K562 (cell line): ENCODE measurements at regions not wholly inside any gene's neighbourhood (a gene's known extent, or its start where the extent isn't known, plus 50 kb on each side); places are given as distances from the start of the nearest gene placed in this dataset.

Experiments
- ATAC-seq: fragments of 200-7000 bp; cut with Tn5 transposase; 3 replicates; pipeline ENCODE4 v1.9.1; 2020; ENCODE audit warnings: moderate library complexity
- BruUV-seq: library from RNA; stranded (reverse); fragments of 400-500 nt; replicated peaks from 2 replicates; lab custom pipeline; 2021; lab: Mats Ljungman, UMichigan
- CTCF ChIA-PET: fragments of 300-600 bp; formaldehyde crosslinking; extraction: SDS; loops from one replicate; lab custom pipeline; 2021; ENCODE audit warnings: low intra/inter-chr PET ratio; lab: Yijun Ruan, JAX
- POLR2A ChIA-PET: fragments of 300-600, 350-650 bp; sonication (Branson Sonifier 250); formaldehyde crosslinking; extraction: SDS; loops from one replicate; lab custom pipeline; 2021; ENCODE audit warnings: antibody characterized with exemption, inconsistent platforms; lab: Yijun Ruan, JAX
- DNase-seq, 4 experiments: peaks; one replicate each; pipeline versions ENCODE4 v3.0.0 to v3.0.0-alpha.2; 2011 to 2018; ENCODE audit warnings: low spot score in 3 of 4, mixed read lengths in 3 of 4; ENCODE audit errors: extremely low read depth in 1 of 4
- FAIRE-seq: peaks from 2 replicates; lab custom pipeline; 2011; peaks lifted over from hg19 to GRCh38; lab: Jason Lieb, UNC
- H2AFZ ChIP-seq: 2 replicates; pipeline ENCODE4 v1.6.0; 2011; ENCODE audit warnings: low read depth, low read length, control low read depth, inconsistent platforms
- H3K27ac ChIP-seq: fragments of 200-600 bp; 3 replicates; pipeline ENCODE4 v1.8.0; 2011; ENCODE audit warnings: low read depth, mild to moderate bottlenecking, control low read depth, inconsistent platforms, low read length, moderate library complexity, mixed read lengths; ENCODE audit errors: extremely low read depth
- H3K27me3 ChIP-seq, 2 experiments: fragments of 300-600 bp in 1 of 2; 2 replicates in 1 of 2; 3 replicates in 1 of 2; pipeline versions ENCODE4 v1.6.0 to v1.8.0; 2011; ENCODE audit warnings: inconsistent platforms in 2 of 2, low read length in 2 of 2, mild to moderate bottlenecking in 1 of 2, mixed read lengths in 1 of 2, moderate library complexity in 1 of 2; ENCODE audit not compliant: control insufficient read depth in 2 of 2, insufficient read depth in 2 of 2
- H3K36me3 ChIP-seq: fragments of 300-600 bp; 3 replicates; pipeline ENCODE4 v1.8.0; 2011; ENCODE audit warnings: mild to moderate bottlenecking, low read length, inconsistent platforms; ENCODE audit not compliant: control insufficient read depth, insufficient read depth
- H3K4me1 ChIP-seq, 2 experiments: fragments of 200-600 bp in 1 of 2; replicated peaks in 1 of 2; 2 replicates in 1 of 2; 3 replicates in 1 of 2; pipeline versions ENCODE4 v1.5.1 to v1.8.0; 2011; ENCODE audit warnings: inconsistent platforms in 2 of 2, low read length in 2 of 2, mild to moderate bottlenecking in 1 of 2, mixed read lengths in 1 of 2, moderate library complexity in 1 of 2; ENCODE audit not compliant: control insufficient read depth in 2 of 2, insufficient read depth in 2 of 2
- H3K4me2 ChIP-seq: 2 replicates; pipeline ENCODE4 v1.6.1; 2011; ENCODE audit warnings: low read length, control low read depth, inconsistent platforms, mixed read lengths; ENCODE audit not compliant: insufficient read depth
- H3K4me3 ChIP-seq: fragments of 200-600 bp; sonication (generic), shearing (Covaris generic); 2 replicates; pipeline ENCODE4 v1.5.1; 2016; ENCODE audit warnings: control low read depth, inconsistent platforms
- H3K79me2 ChIP-seq: fragments of 200-600 bp; 3 replicates; pipeline ENCODE4 v1.8.0; 2011; ENCODE audit warnings: low read length, inconsistent platforms; ENCODE audit not compliant: control insufficient read depth, insufficient read depth
- H3K9ac ChIP-seq, 2 experiments: 2 replicates each; pipeline versions ENCODE4 v1.6.0 to v1.6.1; 2011; ENCODE audit warnings: low read depth in 2 of 2, low read length in 2 of 2, control low read depth in 1 of 2, inconsistent platforms in 1 of 2, mild to moderate bottlenecking in 1 of 2, mixed read lengths in 1 of 2; ENCODE audit not compliant: insufficient read depth in 1 of 2
- H3K9me1 ChIP-seq: one replicate; pipeline ENCODE4 v1.6.0; 2011; ENCODE audit warnings: inconsistent platforms, mild to moderate bottlenecking, low read length, moderate library complexity; ENCODE audit not compliant: control insufficient read depth, insufficient read depth
- H3K9me3 ChIP-seq: replicated peaks from 2 replicates; pipeline ENCODE4 v1.5.1; 2011; ENCODE audit warnings: low read depth, low read length, inconsistent platforms; ENCODE audit not compliant: control insufficient read depth, insufficient read depth
- H4K20me1 ChIP-seq: replicated peaks from 2 replicates; pipeline ENCODE4 v1.6.1; 2011; ENCODE audit warnings: low read length, inconsistent platforms, mixed read lengths; ENCODE audit not compliant: control insufficient read depth, insufficient read depth
- ERF ChIP-seq: fragments of 450-650 bp; formaldehyde crosslinking; IDR thresholded peaks from 2 replicates; pipeline ENCODE4 v1.4.0; 2020; ENCODE audit warnings: mild to moderate bottlenecking, mixed read lengths
- LEF1 ChIP-seq: fragments of 450-650 bp; IDR thresholded peaks from 2 replicates; pipeline ENCODE4 v1.6.1; 2016; ENCODE audit warnings: mild to moderate bottlenecking
- MEF2A ChIP-seq: IDR thresholded peaks from 2 replicates; pipeline ENCODE4 v1.6.1; 2011; ENCODE audit warnings: low read depth, mild to moderate bottlenecking, low read length, moderate library complexity; ENCODE audit not compliant: control insufficient read depth
- ZBTB17 ChIP-seq: fragments of 450-650 bp; formaldehyde crosslinking; IDR thresholded peaks from 2 replicates; pipeline ENCODE4 v1.4.0; 2020; ENCODE audit warnings: mild to moderate bottlenecking
- ZNF583 ChIP-seq: fragments of 250-450 bp; sonication (Bioruptor Pico); IDR thresholded peaks from 2 replicates; pipeline ENCODE4 v1.4.0; 2020
- WGBS: fragments of 100-300 bp; shearing (Covaris generic); methylation state at CpG from one replicate; pipeline ENCODE4 v1.1.6; 2016; ENCODE audit warnings: low coverage, mixed read lengths; ENCODE audit not compliant: insufficient coverage; ENCODE audit errors: missing lambda C conversion rate; 5-methylcytosine and 5-hydroxymethylcytosine counted together
- in situ Hi-C: fragments of 300-500 bp; cut with MboI; formaldehyde crosslinking; loops from 4 replicates; pipeline ENCODE4 v1.15.0; 2018; ENCODE audit warnings: inconsistent platforms, mixed read lengths
- intact Hi-C: fragments of 100-400 bp; cut with micrococcal nuclease; formaldehyde crosslinking; loops from 2 replicates; pipeline ENCODE4 v1.14.2; 2022
- TF ChIP-seq, protein P1 (sequence below), 2 experiments: IDR thresholded peaks in 1 of 2; conservative IDR thresholded peaks in 1 of 2; 2 replicates each; pipeline ENCODE4 v1.6.1; 2016; ENCODE audit warnings: low read depth in 2 of 2, mild to moderate bottlenecking in 1 of 2, missing compliant biosample characterization in 1 of 2, missing genetic modification characterization in 1 of 2, moderate library complexity in 1 of 2
- TF ChIP-seq, protein P2 (sequence below): sonication (generic); formaldehyde crosslinking; IDR thresholded peaks from 2 replicates; pipeline ENCODE4 v1.4.0; 2020; ENCODE audit warnings: mild to moderate bottlenecking, missing genetic modification reagents
- TF ChIP-seq, protein P3 (sequence below): sonication (generic); formaldehyde crosslinking; IDR thresholded peaks from 2 replicates; pipeline ENCODE4 v1.8.0; 2022; ENCODE audit warnings: missing genetic modification reagents, mild to moderate bottlenecking, moderate library complexity, borderline replicate concordance
- TF ChIP-seq, protein P4 (sequence below): fragments of 250-450 bp; sonication (Bioruptor Pico); IDR thresholded peaks from 2 replicates; pipeline ENCODE4 v1.4.0; 2020; ENCODE audit warnings: borderline replicate concordance

DNA sequence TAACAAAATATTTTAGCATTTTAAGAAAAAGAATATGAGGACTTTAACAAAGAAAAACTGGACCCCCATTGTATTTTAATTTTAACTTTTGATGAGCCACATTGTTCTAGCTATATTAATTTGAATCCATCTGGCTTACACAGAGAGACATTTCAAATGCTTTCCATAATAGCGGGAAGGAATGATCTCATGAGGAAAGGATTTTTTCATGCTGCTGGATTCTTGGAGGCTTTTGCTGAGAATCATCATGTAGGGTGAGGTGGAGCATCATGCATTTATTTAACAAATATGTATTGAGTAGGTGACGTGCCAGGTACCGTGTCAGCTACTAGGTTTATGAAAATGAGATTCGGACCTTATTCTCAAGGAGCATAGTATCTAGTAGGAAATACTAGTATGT, 1006.3 kb downstream of the SORCS1 start:
- H3K4me1 ChIP-seq: no peaks in the 10 kb centered on the region
- H3K4me2 ChIP-seq: no peak overlapping the region
- ChIA-PET POLR2A (no interaction called here), CTCF (no interaction called here)
- no peaks in the 10 kb centered on the region for H3K9me3 ChIP-seq
- H3K36me3 ChIP-seq: no peaks in the 10 kb centered on the region
- in situ Hi-C loops (no loop called here), intact Hi-C loops (no loop called here)
- H3K27ac ChIP-seq: no peak overlapping the region
- TF ChIP-seq LEF1 (no peak), MEF2A (no peak), ERF (CRISPR knock-in tag) (no peak), ZBTB17 (CRISPR knock-in tag) (no peak), ZNF583 (CRISPR knock-in tag) (no peak)
- TF ChIP-seq, protein P1, sequence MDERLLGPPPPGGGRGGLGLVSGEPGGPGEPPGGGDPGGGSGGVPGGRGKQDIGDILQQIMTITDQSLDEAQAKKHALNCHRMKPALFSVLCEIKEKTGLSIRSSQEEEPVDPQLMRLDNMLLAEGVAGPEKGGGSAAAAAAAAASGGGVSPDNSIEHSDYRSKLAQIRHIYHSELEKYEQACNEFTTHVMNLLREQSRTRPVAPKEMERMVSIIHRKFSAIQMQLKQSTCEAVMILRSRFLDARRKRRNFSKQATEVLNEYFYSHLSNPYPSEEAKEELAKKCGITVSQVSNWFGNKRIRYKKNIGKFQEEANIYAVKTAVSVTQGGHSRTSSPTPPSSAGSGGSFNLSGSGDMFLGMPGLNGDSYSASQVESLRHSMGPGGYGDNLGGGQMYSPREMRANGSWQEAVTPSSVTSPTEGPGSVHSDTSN (CRISPR knock-in tag; IDR thresholded peaks at IDR 0.05; ENCODE audit: low read depth): no peak
- TF ChIP-seq, protein P1 (tag; conservative IDR thresholded peaks at IDR 0.05; ENCODE audit: low read depth): no peak
- TF ChIP-seq, protein P2, sequence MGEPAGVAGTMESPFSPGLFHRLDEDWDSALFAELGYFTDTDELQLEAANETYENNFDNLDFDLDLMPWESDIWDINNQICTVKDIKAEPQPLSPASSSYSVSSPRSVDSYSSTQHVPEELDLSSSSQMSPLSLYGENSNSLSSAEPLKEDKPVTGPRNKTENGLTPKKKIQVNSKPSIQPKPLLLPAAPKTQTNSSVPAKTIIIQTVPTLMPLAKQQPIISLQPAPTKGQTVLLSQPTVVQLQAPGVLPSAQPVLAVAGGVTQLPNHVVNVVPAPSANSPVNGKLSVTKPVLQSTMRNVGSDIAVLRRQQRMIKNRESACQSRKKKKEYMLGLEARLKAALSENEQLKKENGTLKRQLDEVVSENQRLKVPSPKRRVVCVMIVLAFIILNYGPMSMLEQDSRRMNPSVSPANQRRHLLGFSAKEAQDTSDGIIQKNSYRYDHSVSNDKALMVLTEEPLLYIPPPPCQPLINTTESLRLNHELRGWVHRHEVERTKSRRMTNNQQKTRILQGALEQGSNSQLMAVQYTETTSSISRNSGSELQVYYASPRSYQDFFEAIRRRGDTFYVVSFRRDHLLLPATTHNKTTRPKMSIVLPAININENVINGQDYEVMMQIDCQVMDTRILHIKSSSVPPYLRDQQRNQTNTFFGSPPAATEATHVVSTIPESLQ: no peak
- TF ChIP-seq, protein P3, sequence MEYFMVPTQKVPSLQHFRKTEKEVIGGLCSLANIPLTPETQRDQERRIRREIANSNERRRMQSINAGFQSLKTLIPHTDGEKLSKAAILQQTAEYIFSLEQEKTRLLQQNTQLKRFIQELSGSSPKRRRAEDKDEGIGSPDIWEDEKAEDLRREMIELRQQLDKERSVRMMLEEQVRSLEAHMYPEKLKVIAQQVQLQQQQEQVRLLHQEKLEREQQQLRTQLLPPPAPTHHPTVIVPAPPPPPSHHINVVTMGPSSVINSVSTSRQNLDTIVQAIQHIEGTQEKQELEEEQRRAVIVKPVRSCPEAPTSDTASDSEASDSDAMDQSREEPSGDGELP (CRISPR knock-in tag): no peak
- TF ChIP-seq, protein P4, sequence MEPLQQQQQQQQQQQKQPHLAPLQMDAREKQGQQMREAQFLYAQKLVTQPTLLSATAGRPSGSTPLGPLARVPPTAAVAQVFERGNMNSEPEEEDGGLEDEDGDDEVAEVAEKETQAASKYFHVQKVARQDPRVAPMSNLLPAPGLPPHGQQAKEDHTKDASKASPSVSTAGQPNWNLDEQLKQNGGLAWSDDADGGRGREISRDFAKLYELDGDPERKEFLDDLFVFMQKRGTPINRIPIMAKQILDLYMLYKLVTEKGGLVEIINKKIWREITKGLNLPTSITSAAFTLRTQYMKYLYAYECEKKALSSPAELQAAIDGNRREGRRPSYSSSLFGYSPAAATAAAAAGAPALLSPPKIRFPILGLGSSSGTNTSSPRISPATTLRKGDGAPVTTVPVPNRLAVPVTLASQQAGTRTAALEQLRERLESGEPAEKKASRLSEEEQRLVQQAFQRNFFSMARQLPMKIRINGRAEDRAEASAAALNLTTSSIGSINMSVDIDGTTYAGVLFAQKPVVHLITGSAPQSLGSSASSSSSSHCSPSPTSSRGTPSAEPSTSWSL: no peak
- no peak for ATAC-seq
- H3K27me3 ChIP-seq: no peaks in the 10 kb centered on the region
- no TSS peak for BruUV-seq
- H3K4me3 ChIP-seq: no peak overlapping the region
- no peak for DNase-seq
- no peaks in the 10 kb centered on the region for H3K9me1 ChIP-seq
- WGBS: 0% methylated on average over 4 of the region's 4 CpGs
- FAIRE-seq: no peak
- no peaks in the 10 kb centered on the region for H3K79me2 ChIP-seq
- H4K20me1 ChIP-seq: no peaks in the 10 kb centered on the region
- no peak overlapping the region for H3K9ac ChIP-seq
- no peak overlapping the region for H2AFZ ChIP-seq
